ENCODE measurements at regions not wholly inside any gene's neighbourhood (a gene's known extent, or its start where the extent isn't known, plus 50 kb on each side); places are given as distances from the start of the nearest gene placed in this dataset.

- DNase-seq = no peak
Observed at GRCh38 chr14:50040895-50041465, 75.4 kb downstream of the VCPKMT start.

GRCh38 chr14:50041980-50042379 lies 74.4 kb downstream of the VCPKMT start:
- no peak for DNase-seq

GRCh38 chr14:50044042-50044651 lies 72.2 kb downstream of the VCPKMT start:
- no peak for DNase-seq

- DNase-seq = no peak
Observed at GRCh38 chr14:50045039-50045711, 71.2 kb downstream of the VCPKMT start.

- DNase-seq = no peak
Observed at GRCh38 chr14:50045837-50046236, 70.5 kb downstream of the VCPKMT start.

- DNase-seq = no peak
Observed at GRCh38 chr14:50047274-50047676, 69.1 kb downstream of the VCPKMT start.

- DNase-seq = no peak
Observed at GRCh38 chr14:50049093-50049492, 67.3 kb downstream of the VCPKMT start.

- no peak for DNase-seq
Observed at GRCh38 chr14:50049703-50050570, 66.4 kb downstream of the VCPKMT start.

- no peak for DNase-seq
Observed at GRCh38 chr14:50051106-50051505, 65.3 kb downstream of the VCPKMT start.

- no peak for DNase-seq
Observed at GRCh38 chr14:50051706-50052105, 64.7 kb downstream of the VCPKMT start.

- DNase-seq = no peak
Observed at GRCh38 chr14:50052517-50052916, 63.9 kb downstream of the VCPKMT start.

- no peak for DNase-seq
Observed at GRCh38 chr14:50053935-50054334, 62.4 kb downstream of the VCPKMT start.

GRCh38 chr14:50055461-50056228 lies 60.7 kb downstream of the VCPKMT start:
- DNase-seq = no peak

- no peak for DNase-seq
Observed at GRCh38 chr14:50056435-50056834, 59.9 kb downstream of the VCPKMT start.

- no peak for DNase-seq
Observed at GRCh38 chr14:50057331-50057730, 59.0 kb downstream of the VCPKMT start.

GRCh38 chr14:50058113-50058512 lies 58.3 kb downstream of the VCPKMT start:
- DNase-seq = no peak

Data from NCI-H1436 (cell line).